Renal pelvis (tissue), 1 donor: ENCODE measurements at regions not wholly inside any gene's neighbourhood (a gene's known extent, or its start where the extent isn't known, plus 50 kb on each side); places are given as distances from the start of the nearest gene placed in this dataset.
"Not testable (repeated sequence)": the region's sequence is repeated elsewhere in the genome, so short reads cannot be mapped to it uniquely, and the experiment has no call there.

Experiments used
- DNase-seq: peaks from one replicate; pipeline ENCODE4 v3.0.0-alpha.2; 2013

GRCh38 chr2:95686056-95686825 lies 94.4 kb downstream of the TRIM43 start:
- DNase-seq, result not testable (repeated sequence)

- not testable (repeated sequence) for DNase-seq
Measured at GRCh38 chr2:95687852-95688251, 96.1 kb downstream of the TRIM43 start.

GRCh38 chr2:95691210-95691609 lies 99.4 kb downstream of the TRIM43 start:
- DNase-seq, result not testable (repeated sequence)

GRCh38 chr2:95693071-95693846 lies 101.5 kb downstream of the TRIM43 start:
- DNase-seq, result not testable (repeated sequence)

GRCh38 chr2:95695613-95696012 lies 103.8 kb downstream of the TRIM43 start:
- no peak for DNase-seq

- DNase-seq, result no peak
Measured at GRCh38 chr2:95698146-95698545, 106.3 kb downstream of the TRIM43 start.

- not testable (repeated sequence) for DNase-seq
Measured at GRCh38 chr2:95699201-95700184, 107.7 kb downstream of the TRIM43 start.

GRCh38 chr2:95700519-95700918 lies 108.7 kb downstream of the TRIM43 start:
- no peak for DNase-seq

- no peak for DNase-seq
Measured at GRCh38 chr2:95702471-95702870, 110.7 kb downstream of the TRIM43 start.

- DNase-seq, result not testable (repeated sequence)
Measured at GRCh38 chr2:95707161-95707560, 115.4 kb downstream of the TRIM43 start.

- no peak for DNase-seq
Measured at GRCh38 chr2:95707837-95708236, 116.0 kb downstream of the TRIM43 start.

GRCh38 chr2:95709831-95710230 lies 118.0 kb downstream of the TRIM43 start:
- no peak for DNase-seq

- peak; percentile 72 for DNase-seq
Measured at GRCh38 chr2:95713470-95714177, 121.8 kb downstream of the TRIM43 start.

GRCh38 chr2:95714398-95714797 lies 122.6 kb downstream of the TRIM43 start:
- DNase-seq, result not testable (repeated sequence)

GRCh38 chr2:95719473-95720060 lies 127.8 kb downstream of the TRIM43 start:
- no peak for DNase-seq

- no peak for DNase-seq
Measured at GRCh38 chr2:95721726-95722125, 129.9 kb downstream of the TRIM43 start.

- DNase-seq, result no peak
Measured at GRCh38 chr2:95722131-95722697, 130.4 kb downstream of the TRIM43 start.

GRCh38 chr2:95723627-95724210 lies 131.9 kb downstream of the TRIM43 start:
- not testable (repeated sequence) for DNase-seq

GRCh38 chr2:95725191-95725590 lies 133.4 kb downstream of the TRIM43 start:
- not testable (repeated sequence) for DNase-seq

- DNase-seq, result not testable (repeated sequence)
Measured at GRCh38 chr2:95725677-95726076, 133.9 kb downstream of the TRIM43 start.
